ENCODE measurements at regions not wholly inside any gene's neighbourhood (a gene's known extent, or its start where the extent isn't known, plus 50 kb on each side); places are given as distances from the start of the nearest gene placed in this dataset.
"Not testable (repeated sequence)": the region's sequence is repeated elsewhere in the genome, so short reads cannot be mapped to it uniquely, and the experiment has no call there.

DNA sequence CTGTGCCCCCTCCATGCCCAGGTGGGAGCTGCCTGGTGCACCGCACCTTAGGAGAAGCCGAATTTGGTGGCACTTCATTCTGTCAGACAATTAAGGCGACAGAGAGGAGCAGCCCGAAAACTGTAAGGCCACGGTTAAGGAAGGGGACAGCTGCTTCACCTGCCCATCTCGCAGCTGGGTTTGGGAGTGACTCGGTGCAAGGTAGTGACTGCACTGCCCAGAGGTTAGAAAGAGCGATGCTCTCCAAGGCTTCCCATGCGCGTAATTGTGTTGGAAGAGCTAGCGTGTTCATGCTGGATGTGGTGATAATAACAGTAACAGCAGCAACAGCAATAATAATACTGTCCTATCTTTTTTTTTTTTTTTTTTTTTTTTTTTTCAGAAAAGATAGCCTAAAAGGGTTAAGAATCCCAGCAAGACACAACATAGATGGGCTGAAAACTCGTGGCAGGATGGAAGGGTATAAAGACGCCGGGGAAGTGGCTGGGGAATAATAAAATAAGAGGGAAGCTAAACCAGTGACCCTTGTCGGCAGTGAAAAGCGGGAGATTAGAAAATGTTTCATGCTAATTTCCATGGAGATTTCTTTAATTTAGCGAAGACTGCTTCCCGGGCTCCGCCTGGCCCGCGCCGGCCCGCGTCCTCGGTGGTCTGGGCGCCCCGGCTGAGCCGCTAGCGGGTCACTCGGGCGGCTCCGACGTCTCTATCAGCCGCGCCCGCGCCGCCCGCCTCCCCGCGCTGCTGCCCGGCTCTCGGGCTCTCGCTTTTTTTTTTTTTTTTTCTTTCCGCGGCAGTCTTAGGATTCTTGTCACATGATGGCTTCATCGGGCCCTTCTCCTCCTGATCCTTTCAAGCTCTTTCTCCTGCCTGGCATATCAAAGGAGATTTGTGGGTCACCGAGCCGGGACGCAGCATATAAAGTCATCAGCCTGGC, 617.1 kb downstream of the NR2F2 start:
- Histone ChIP-seq H3K36me3 (no peaks in the 10 kb centered on the region), H3K4me3 (no peak overlapping the region), H3K4me1 (replicated peaks) (no peaks in the 10 kb centered on the region), H3K27ac (no peak overlapping the region), H3K9me3 (replicated peaks) (no peaks in the 10 kb centered on the region), H3K27me3 (replicated peaks) (no peaks in the 10 kb centered on the region)
- DNase-seq (ENCODE audit: low read depth in 1 of 2, low spot score in 2 of 2), result no peak

DNA sequence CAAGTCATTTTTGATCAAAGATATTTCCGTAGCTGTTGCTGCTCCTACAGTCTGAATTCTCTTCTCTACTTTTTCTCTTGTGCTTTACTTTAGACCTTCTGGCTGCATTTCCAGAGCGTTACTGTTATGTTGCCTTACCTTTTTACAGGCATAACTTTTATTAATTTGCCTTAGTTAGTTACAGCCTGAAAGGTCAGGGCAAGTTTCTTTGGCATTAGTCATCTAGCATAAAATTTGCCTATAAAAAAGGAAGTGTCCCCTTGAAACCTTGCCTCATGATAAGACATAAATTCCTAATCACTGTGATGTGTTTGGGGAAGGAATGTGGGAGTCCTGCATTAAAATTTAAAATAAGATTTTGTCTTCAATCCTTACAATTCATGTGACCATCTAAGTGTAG, 618.5 kb downstream of the NR2F2 start:
- no peak for DNase-seq (ENCODE audit: low read depth in 1 of 2, low spot score in 2 of 2)
- H3K4me3 ChIP-seq, result no peak overlapping the region
- no peaks in the 10 kb centered on the region for H3K9me3 ChIP-seq (replicated peaks)
- no peaks in the 10 kb centered on the region for H3K27me3 ChIP-seq (replicated peaks)
- no peak overlapping the region for H3K27ac ChIP-seq
- no peaks in the 10 kb centered on the region for H3K4me1 ChIP-seq (replicated peaks)
- no peaks in the 10 kb centered on the region for H3K36me3 ChIP-seq

- Histone ChIP-seq H3K36me3 (no peaks in the 10 kb centered on the region), H3K27ac (no peak overlapping the region), H3K4me3 (no peak overlapping the region), H3K4me1 (replicated peaks) (no peaks in the 10 kb centered on the region), H3K9me3 (replicated peaks) (peaks cover 3% of the 10 kb centered on the region; the same call in 1 of the 2 replicates), H3K27me3 (replicated peaks) (no peaks in the 10 kb centered on the region)
- no peak for DNase-seq (ENCODE audit: low read depth in 1 of 2, low spot score in 2 of 2)
These were observed 628.2 kb downstream of the NR2F2 start for GRCh38 chr15:96958721-96959120.

GRCh38 chr15:96959501-96959900, 629.0 kb downstream of the NR2F2 start:
- no peak overlapping the region for H3K27ac ChIP-seq
- no peaks in the 10 kb centered on the region for H3K36me3 ChIP-seq
- no peaks in the 10 kb centered on the region for H3K4me1 ChIP-seq (replicated peaks)
- H3K27me3 ChIP-seq (replicated peaks), result no peaks in the 10 kb centered on the region
- H3K9me3 ChIP-seq (replicated peaks), result peaks cover 3% of the 10 kb centered on the region; the same call in 1 of the 2 replicates
- no peak for DNase-seq (ENCODE audit: low read depth in 1 of 2, low spot score in 2 of 2)
- no peak overlapping the region for H3K4me3 ChIP-seq

DNA sequence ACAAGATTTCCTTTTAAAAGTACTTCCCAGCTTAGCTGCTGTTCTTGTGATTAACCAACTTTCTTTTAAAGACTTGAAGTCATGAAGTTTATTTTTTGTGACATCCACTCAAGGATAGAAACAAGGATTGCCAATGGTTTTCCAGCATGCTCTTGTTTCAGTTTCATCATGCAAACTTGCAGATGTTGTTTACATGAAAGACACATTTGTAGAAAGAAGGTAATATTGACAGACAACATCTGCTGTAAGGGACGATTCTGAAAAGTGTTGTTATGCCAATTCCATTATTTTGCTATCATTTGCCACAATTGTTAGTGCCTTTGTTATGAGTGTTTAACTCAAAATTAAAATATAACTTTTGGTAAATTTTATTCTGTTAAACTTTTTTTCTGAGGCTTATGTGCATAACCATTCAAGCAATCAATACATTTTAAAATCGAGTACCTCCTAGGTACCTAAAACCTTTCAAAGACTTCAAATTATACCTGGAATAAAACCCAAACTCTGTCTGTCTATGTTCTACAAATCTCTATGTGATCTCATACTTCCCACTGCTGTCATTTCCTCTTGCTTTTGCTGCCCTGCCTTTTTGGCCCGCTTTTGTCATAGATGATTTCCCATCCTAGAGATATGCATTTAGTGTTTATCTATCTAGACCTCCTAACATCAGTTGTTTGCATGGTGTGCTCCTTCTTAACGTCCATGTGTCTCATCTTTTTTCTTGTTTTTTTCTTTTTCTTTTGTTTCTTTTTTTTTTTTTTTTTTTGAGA, 630.4 kb downstream of the NR2F2 start:
- no peaks in the 10 kb centered on the region for H3K4me1 ChIP-seq (replicated peaks)
- H3K27ac ChIP-seq, result no peak overlapping the region
- peaks cover 3% of the 10 kb centered on the region; the same call in 1 of the 2 replicates for H3K9me3 ChIP-seq (replicated peaks)
- DNase-seq (ENCODE audit: low read depth in 1 of 2, low spot score in 2 of 2), result no peak
- no peak overlapping the region for H3K4me3 ChIP-seq
- H3K27me3 ChIP-seq (replicated peaks), result no peaks in the 10 kb centered on the region
- H3K36me3 ChIP-seq, result no peaks in the 10 kb centered on the region

DNA sequence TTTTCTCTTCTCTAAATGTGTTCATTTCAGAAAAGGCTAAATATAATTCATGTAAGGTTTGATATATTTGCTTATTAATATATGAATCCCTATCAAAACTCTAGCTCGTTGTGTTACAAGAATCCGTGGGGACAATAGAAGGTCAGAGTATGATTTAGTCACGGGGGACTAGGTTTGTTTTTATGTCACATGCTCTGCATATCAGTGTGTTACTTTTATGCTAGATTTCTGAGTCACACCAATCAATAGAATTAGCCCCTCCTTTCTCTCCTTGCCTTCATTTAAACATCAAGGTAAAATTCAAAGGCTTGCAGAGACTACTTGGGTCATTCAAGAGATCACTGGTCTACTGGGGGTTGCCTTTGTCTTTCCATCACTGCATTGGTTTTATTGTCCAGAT, 636.1 kb downstream of the NR2F2 start:
- no peaks in the 10 kb centered on the region for H3K36me3 ChIP-seq
- H3K9me3 ChIP-seq (replicated peaks), result no peaks in the 10 kb centered on the region; the same call in 1 of the 2 replicates

DNA sequence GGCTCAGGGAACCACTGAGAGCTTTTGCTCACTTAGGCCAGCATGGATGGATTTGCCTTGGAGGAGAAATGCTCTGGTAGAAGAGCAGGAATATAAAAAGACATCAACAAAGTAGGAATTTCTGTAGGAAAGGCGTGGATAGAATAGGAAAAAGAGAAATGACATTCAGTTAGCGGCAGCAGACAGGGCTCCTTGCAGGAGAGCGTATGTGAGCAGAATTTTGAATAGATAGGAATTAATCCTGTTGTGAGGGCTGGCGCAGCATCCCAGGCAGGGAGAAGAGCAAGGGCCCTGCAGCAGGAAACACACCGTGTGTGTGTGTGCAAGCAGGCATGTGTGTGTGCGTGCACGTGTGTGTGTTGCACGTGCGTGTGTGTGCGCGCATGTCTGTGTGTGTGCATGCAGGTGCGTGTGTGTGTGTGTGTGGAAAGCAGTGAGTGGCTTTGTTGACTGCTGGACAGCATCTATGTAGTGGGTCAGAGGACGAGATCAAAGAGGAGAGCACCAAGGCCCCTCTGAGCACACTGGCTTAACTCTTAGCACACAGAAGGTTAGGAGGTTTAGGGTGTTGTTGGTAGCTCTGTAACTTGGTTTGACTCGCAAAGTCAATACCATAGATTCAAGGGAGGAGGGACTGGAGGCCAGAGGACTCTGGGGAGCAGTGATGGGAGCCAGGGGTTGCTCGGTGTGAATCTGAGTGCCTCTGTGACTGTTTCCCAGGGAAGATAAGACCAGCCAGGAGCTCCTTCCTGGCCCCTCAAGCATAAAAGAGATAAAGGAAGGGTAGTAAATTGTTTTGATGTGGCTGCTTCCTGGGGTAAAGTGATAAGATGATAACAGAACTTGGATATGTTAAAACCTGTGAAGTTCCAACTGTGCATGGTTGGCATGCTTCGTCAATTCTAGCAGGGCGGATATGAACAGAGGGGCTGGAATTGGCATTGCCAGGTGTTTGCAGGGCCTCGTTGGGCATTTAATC, 639.5 kb downstream of the NR2F2 start:
- no peaks in the 10 kb centered on the region for H3K36me3 ChIP-seq
- H3K4me3 ChIP-seq, result no peak overlapping the region
- no peak for DNase-seq (ENCODE audit: low read depth in 1 of 2, low spot score in 2 of 2)
- H3K4me1 ChIP-seq (replicated peaks), result no peaks in the 10 kb centered on the region
- H3K9me3 ChIP-seq (replicated peaks), result no peaks in the 10 kb centered on the region; the same call in 1 of the 2 replicates
- no peaks in the 10 kb centered on the region for H3K27me3 ChIP-seq (replicated peaks)
- H3K27ac ChIP-seq, result no peak overlapping the region

More for the DNA sequence above, 636.1 kb downstream of the NR2F2 start:
- no peaks in the 10 kb centered on the region for H3K4me1 ChIP-seq (replicated peaks)
- DNase-seq (ENCODE audit: low read depth in 1 of 2, low spot score in 2 of 2), result no peak
- H3K27ac ChIP-seq, result no peak overlapping the region
- H3K27me3 ChIP-seq (replicated peaks), result no peaks in the 10 kb centered on the region
- H3K4me3 ChIP-seq, result no peak overlapping the region

GRCh38 chr15:96972201-96972600, 641.7 kb downstream of the NR2F2 start:
- H3K9me3 ChIP-seq (replicated peaks), result no peaks in the 10 kb centered on the region; the same call in none of the 2 replicates
- no peaks in the 10 kb centered on the region for H3K36me3 ChIP-seq
- H3K27ac ChIP-seq, result no peak overlapping the region
- H3K4me1 ChIP-seq (replicated peaks), result no peaks in the 10 kb centered on the region
- no peak overlapping the region for H3K4me3 ChIP-seq
- DNase-seq (ENCODE audit: low read depth in 1 of 2, low spot score in 2 of 2), result no peak
- no peaks in the 10 kb centered on the region for H3K27me3 ChIP-seq (replicated peaks)

DNA sequence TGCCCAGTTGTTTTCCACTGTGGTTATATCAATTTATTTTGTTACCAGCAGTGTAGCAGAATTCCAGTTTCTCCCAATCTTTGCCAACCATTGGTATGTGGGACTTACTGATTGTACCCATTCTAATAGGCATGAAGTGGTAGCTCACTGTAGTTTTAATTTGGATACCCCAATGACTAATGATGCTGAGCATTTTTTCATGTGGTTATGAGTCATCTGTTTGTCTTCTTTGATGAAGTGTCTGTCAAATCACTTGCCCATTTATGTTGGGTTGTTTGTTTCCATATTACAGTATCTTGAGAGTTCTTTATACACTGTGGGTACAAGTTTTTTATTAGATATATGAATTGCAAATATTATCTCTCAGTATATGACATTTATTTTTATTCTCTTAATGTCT, 644.3 kb downstream of the NR2F2 start:
- Histone ChIP-seq H3K9me3 (replicated peaks) (no peaks in the 10 kb centered on the region; the same call in none of the 2 replicates), H3K27ac (no peak overlapping the region), H3K36me3 (no peaks in the 10 kb centered on the region), H3K4me1 (replicated peaks) (no peaks in the 10 kb centered on the region), H3K27me3 (replicated peaks) (no peaks in the 10 kb centered on the region), H3K4me3 (no peak overlapping the region)
- DNase-seq (ENCODE audit: low read depth in 1 of 2, low spot score in 2 of 2), result no peak

DNA sequence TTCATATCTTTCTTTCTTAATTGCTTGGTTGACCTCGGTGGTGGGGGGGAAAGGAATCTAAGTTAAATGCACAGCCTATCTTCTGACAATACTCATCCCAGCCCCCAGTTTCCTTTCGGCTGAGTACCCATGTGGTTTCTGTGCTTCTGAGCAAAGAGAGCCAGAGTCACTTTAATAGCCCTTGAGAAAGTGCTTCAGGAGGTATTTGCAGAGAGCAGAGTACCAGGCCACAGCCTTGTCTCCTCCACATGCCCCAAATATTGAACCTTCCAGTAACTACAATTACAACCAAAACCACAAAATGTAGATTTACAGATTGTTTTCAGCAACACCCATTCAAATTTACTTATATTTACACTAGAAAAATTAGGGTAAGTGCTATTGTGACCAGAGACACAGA, 647.4 kb downstream of the NR2F2 start:
- no peak overlapping the region for H3K27ac ChIP-seq
- H3K4me3 ChIP-seq, result no peak overlapping the region
- H3K36me3 ChIP-seq, result no peaks in the 10 kb centered on the region
- no peak for DNase-seq (ENCODE audit: low read depth in 1 of 2, low spot score in 2 of 2)
- H3K4me1 ChIP-seq (replicated peaks), result no peaks in the 10 kb centered on the region
- no peaks in the 10 kb centered on the region for H3K27me3 ChIP-seq (replicated peaks)
- H3K9me3 ChIP-seq (replicated peaks), result no peaks in the 10 kb centered on the region; the same call in 1 of the 2 replicates

- Histone ChIP-seq H3K9me3 (replicated peaks) (no peaks in the 10 kb centered on the region; the same call in 1 of the 2 replicates), H3K36me3 (no peaks in the 10 kb centered on the region), H3K4me1 (replicated peaks) (no peaks in the 10 kb centered on the region), H3K27me3 (replicated peaks) (no peaks in the 10 kb centered on the region), H3K27ac (no peak overlapping the region), H3K4me3 (no peak overlapping the region)
- no peak for DNase-seq (ENCODE audit: low read depth in 1 of 2, low spot score in 2 of 2)
These were observed 648.5 kb downstream of the NR2F2 start for GRCh38 chr15:96978937-96979473.

- H3K4me1 ChIP-seq (replicated peaks); H3K9me3 ChIP-seq (replicated peaks); H3K27ac ChIP-seq; H3K36me3 ChIP-seq; H3K27me3 ChIP-seq (replicated peaks); DNase-seq (ENCODE audit: low read depth in 1 of 2, low spot score in 2 of 2); H3K4me3 ChIP-seq: not testable (repeated sequence)
These were observed 653.7 kb downstream of the NR2F2 start for GRCh38 chr15:96984121-96984671.

DNA sequence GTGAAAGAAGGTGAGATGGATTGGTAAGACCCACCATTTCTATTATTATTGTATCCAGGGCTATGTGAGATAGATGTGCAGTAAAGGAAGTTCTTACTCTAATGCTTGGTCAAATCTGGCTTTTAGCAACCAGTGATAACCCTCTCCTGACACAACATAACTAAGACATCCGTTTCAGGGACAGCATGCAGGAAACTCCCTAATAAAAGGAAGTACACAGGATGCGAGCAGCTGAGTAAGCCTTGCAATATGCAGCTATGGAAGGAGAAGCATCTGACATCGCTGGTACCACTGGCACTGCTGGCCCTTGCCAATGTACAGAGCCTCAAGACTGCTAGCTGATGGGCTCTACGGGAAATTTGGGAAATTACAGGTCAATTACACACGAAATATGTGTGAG, 662.3 kb downstream of the NR2F2 start:
- H3K4me3 ChIP-seq, result no peak overlapping the region
- no peak overlapping the region for H3K27ac ChIP-seq
- 0 out of 2 replicates have a peak, but pooled peaks cover 3% of the 10 kb centered on the region for H3K9me3 ChIP-seq (replicated peaks)
- H3K4me1 ChIP-seq (replicated peaks), result no peaks in the 10 kb centered on the region
- no peak for DNase-seq (ENCODE audit: low read depth in 1 of 2, low spot score in 2 of 2)
- H3K27me3 ChIP-seq (replicated peaks), result no peaks in the 10 kb centered on the region
- no peaks in the 10 kb centered on the region for H3K36me3 ChIP-seq
